ENCODE measurements at regions not wholly inside any gene's neighbourhood (a gene's known extent, or its start where the extent isn't known, plus 50 kb on each side); places are given as distances from the start of the nearest gene placed in this dataset.
A peak's percentile ranks its signal among the peaks of the same experiment; 100 is the strongest.
"Not testable (repeated sequence)": the region's sequence is repeated elsewhere in the genome, so short reads cannot be mapped to it uniquely, and the experiment has no call there.

- intact Hi-C loops (cut with DNase I), result no loop called here
- ATAC-seq (ENCODE audit: poor library complexity), result no peak
Measured at GRCh38 chr11:31966846-31967245, 124.0 kb upstream of the RCN1 start.

GRCh38 chr11:31964181-31964580 is 126.7 kb upstream of the RCN1 start:
- intact Hi-C loops (cut with DNase I), result no loop called here

More at GRCh38 chr11:31966846-31967245, 124.0 kb upstream of the RCN1 start:
- DNase-seq, result no peak

DNA sequence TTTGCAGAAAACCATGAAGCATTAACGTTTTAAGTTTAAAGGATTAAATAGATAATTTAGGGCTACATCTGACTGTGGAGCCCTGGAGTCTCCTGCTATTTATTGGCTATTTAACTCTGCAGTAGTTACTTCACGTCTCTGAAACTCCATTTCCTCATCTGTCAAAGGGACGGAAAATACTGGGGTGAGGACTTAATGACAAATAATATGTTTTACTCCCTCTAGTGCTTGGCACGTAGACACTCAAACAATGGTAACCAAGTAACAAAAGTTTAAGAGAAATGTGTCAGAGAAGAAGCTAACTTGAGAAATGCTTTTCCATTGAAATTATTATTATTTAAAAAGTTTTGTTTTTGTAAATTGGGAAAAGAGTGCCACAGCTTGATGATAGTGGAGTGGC is 130.7 kb upstream of the RCN1 start:
- intact Hi-C loops (cut with DNase I), result no loop called here

More at GRCh38 chr11:31964181-31964580, 126.7 kb upstream of the RCN1 start:
- no peak for DNase-seq
- no peak for ATAC-seq (ENCODE audit: poor library complexity)

GRCh38 chr11:31959716-31960115 is 131.2 kb upstream of the RCN1 start:
- ATAC-seq (ENCODE audit: poor library complexity), result no peak
- DNase-seq, result no peak
- intact Hi-C loops (cut with DNase I), result no loop called here

More for the DNA sequence above, 130.7 kb upstream of the RCN1 start:
- no peak for ATAC-seq (ENCODE audit: poor library complexity)
- DNase-seq, result no peak

- intact Hi-C loops (cut with DNase I), result no loop called here
- peak; percentile 97 for ATAC-seq (ENCODE audit: poor library complexity)
- DNase-seq, result peak; percentile 83
Measured at GRCh38 chr11:31958076-31958735, 132.7 kb upstream of the RCN1 start.

DNA sequence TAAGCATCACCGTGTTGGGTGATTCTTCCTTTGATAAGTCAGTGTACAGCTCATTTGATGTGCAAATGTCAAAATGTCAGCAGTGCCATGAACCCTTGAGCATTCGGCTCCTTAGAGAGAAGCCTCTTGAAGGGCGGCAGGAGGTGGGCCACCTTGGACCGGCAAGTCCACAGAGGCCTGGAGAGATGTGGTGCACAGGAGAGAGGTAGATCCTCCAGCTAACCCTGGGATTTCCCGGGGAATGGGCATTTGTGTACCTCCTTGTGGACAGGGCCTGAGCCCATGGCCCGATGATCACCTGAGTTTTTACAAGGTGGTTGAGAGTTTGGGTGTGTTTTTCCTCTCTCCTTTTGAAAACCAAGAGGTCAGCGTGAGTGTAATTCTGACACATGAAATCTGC is 133.2 kb upstream of the RCN1 start:
- DNase-seq, result no peak
- ATAC-seq (ENCODE audit: poor library complexity), result peak; percentile 16
- intact Hi-C loops (cut with DNase I), result no loop called here

DNA sequence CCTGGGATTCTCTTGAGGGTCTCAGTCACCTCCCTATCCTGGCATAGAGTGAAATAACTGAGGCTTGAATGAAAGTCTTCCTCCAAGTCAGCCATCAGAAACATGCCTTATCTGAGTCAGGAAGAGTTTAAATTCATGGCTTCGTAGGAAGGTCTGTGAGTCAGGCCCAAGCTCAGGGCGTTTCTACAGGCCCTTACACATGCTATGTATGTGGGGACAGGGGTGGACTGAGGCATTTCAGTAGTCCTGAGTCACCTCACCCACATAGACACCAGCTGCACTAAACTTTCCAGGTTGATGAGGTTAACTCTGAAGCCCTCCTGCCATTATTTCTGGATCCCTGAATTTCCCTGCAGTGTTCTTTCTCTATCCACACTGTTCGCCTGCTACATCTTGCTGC is 134.6 kb upstream of the RCN1 start:
- no peak for ATAC-seq (ENCODE audit: poor library complexity)
- intact Hi-C loops (cut with DNase I), result no loop called here
- DNase-seq, result no peak

GRCh38 chr11:31955838-31956237 is 135.0 kb upstream of the RCN1 start:
- DNase-seq (no peak), ATAC-seq (ENCODE audit: poor library complexity) (no peak)
- intact Hi-C loops (cut with DNase I), result no loop called here

- intact Hi-C loops (cut with DNase I), result no loop called here
- DNase-seq (no peak), ATAC-seq (ENCODE audit: poor library complexity) (no peak)
Measured at GRCh38 chr11:31953803-31954327, 137.0 kb upstream of the RCN1 start.

- ATAC-seq (ENCODE audit: poor library complexity); intact Hi-C loops (cut with DNase I); DNase-seq: not testable (repeated sequence)
Measured at GRCh38 chr11:31949733-31950200, 138.6 kb upstream of the PAX6 start.

DNA sequence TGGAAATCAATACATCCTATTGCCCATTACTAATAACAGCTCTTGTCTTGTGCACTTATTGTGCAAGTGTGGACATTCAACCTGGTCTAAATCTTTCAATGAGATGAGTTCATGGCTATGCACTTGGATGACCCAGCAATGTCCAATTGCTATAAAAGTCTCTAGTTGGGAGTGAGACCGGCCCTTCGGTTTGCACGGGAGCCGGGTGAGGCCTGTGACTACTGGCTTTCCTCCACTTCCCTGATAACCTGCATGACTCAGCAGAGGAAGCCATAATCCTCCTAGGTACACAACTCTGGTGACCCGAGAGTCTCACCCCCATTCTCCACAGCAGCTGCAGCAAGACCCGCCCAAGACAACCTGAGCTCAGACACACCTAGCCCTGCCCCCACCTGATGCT is 135.9 kb upstream of the PAX6 start:
- intact Hi-C loops (cut with DNase I), result no loop called here
- DNase-seq (no peak), ATAC-seq (ENCODE audit: poor library complexity) (no peak)

DNA sequence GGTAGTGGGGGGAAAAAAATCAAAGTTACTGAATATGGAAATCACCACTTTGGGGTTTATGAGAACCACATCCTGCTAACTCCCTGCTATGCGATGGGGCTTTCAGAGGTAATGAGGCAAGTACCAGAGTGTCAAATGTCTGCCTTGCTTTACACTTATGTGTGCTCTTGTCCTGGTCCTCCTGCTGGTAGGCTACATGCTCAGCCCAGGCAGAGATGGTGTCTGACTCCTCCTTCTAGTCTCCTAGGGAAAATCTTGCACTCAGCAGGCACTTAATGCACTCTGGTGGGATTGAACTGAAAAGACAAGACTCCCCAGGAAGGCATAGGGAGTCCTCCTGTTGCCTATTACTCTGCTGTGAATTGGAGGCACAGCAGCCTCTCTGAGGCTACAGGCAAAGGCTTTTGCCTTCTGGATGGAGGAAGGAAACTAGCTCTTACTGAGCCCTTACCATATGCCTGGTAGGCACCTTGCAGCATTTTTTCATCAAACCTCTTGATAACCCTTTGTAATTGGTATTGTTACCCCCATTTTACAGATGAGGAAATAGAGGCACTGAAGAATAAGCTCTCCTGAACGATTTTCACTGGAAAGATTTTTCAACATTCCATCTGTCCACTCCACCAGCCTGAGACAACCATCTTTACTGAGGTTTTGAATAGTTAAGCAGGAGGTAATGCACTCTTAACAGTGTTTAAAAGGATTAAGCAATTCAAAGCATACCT is 132.1 kb upstream of the PAX6 start:
- ATAC-seq (ENCODE audit: poor library complexity) (no peak), DNase-seq (no peak)
- intact Hi-C loops (cut with DNase I), result no loop called here

DNA sequence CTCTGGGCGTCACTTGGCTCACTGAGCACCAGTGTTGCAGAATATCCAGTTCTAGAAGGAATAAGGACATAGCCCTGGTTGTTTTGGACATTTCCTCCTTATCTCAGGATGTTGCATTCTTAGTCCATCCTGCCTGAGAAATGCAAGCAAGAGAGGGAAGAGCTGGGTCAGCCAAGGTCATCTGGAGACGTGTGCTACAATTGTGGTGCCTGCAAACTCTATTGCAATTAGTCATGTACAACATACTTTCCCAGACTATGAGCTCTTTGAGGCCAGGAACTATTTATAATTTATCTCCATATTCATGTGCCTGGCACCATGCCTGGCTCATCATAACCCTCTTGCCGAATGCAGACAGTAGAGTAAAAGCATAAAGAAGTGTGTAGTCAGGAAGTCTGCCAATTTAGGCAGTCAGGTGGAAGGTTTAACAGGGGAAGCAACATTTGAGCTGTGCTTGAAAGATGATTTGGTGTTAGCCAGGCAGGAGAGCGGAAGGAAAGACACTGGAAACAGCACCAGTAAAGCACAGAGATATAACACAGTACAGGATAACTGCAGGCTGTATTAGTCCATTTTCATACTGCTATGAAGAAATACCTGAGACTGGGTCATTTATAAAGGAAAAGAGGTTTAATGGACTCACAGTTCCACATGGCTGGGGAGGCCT is 129.4 kb upstream of the PAX6 start:
- intact Hi-C loops (cut with DNase I), result no loop called here
- DNase-seq (peak; percentile 60), ATAC-seq (ENCODE audit: poor library complexity) (peak; percentile 96)

DNA sequence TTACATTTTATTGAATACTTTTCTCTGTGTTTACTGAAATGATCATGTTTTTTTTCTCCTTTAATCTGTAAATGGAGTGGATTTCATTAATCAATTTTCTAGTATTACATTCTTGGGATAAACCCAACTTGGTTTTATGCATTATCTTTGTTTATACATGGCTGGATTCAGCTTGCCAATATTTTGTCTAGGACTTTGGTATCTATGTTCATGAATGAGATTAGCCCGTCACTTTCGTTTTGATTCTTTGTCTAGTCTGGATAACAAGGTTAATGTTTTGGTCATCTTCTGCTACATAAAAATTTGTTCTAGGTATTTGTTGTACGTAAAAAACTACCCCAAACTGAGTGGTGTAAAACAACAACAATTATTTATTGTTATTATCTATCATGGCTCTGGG is 127.9 kb upstream of the PAX6 start:
- ATAC-seq (ENCODE audit: poor library complexity) (no peak), DNase-seq (no peak)
- intact Hi-C loops (cut with DNase I), result no loop called here

DNA sequence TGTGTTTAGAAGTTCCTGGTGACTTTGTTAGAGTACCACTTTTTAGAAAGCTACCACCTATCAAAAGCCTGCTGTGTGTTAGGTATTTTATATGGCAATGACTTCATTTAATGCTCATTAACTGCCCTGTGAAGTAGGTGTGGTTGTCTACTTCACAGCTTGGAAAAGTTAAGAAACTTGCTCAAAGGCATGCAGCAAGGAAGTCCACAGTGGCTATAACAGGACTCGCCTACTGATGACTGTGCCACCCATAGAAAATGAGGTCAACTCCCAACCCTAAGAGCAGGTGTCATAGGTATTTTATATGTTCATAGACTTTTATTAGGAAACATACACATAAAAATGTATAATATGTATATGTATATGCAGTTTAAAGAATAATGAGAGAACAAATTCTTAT is 125.2 kb upstream of the PAX6 start:
- no peak for ATAC-seq (ENCODE audit: poor library complexity)
- DNase-seq, result no peak
- intact Hi-C loops (cut with DNase I), result no loop called here

- intact Hi-C loops (cut with DNase I), result no loop called here
- DNase-seq (no peak), ATAC-seq (ENCODE audit: poor library complexity) (peak; percentile 79)
Measured at GRCh38 chr11:31932879-31933278, 121.8 kb upstream of the PAX6 start.

- DNase-seq (no peak), ATAC-seq (ENCODE audit: poor library complexity) (no peak)
- intact Hi-C loops (cut with DNase I), result no loop called here
Measured at GRCh38 chr11:31927982-31928381, 116.9 kb upstream of the PAX6 start.

DNA sequence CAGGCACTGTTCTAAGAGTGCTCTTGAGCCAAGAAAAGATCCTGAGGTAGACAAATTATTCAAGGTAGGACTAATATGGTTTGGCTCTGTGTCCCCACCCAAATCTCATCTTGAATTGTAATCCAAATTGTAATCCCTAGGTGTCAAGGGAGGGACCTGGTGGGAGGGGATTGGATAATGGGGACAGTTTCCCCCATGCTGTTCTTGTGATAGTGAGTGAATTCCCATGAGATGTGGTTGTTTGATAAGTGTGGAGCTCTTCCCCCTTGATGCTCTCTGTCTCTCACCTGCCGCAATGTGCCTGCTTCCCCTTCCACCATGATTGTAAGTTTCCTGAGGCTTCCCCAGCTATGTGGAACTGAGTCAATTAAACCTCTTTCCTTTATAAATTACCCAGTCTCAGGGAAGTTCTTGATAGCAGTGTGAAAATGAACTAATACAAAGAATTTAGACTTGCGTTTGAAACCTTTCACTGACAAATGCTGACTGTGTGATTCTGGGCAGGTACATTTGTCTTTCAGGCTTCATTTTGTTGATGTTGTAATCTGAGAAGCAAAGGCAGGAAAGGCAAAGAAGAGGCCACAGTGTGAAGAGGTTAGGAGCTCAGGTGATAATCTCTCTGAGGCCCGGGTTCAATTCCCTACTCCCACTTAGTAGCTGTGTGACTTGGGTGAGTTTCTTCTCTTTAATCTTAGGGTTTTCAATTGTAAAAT is 115.8 kb upstream of the PAX6 start:
- DNase-seq (no peak), ATAC-seq (ENCODE audit: poor library complexity) (no peak)
- intact Hi-C loops (cut with DNase I), result no loop called here

GRCh38 chr11:31926106-31926505 is 115.0 kb upstream of the PAX6 start:
- no peak for DNase-seq
- ATAC-seq (ENCODE audit: poor library complexity), result no peak
- intact Hi-C loops (cut with DNase I), result no loop called here
